ENCODE measurements at regions not wholly inside any gene's neighbourhood (a gene's known extent, or its start where the extent isn't known, plus 50 kb on each side); places are given as distances from the start of the nearest gene placed in this dataset.

GRCh38 chr5:13331585-13331984 lies 612.9 kb downstream of the DNAH5 start:
- TF ChIP-seq CTCF (IDR thresholded peaks at IDR 0.05 in 8 of 11, conservative IDR thresholded peaks at IDR 0.05 in 3 of 11) (no peak), POLR2AphosphoS5 (IDR thresholded peaks at IDR 0.05) (no peak)
